ENCODE measurements at regions not wholly inside any gene's neighbourhood (a gene's known extent, or its start where the extent isn't known, plus 50 kb on each side); places are given as distances from the start of the nearest gene placed in this dataset.

DNA sequence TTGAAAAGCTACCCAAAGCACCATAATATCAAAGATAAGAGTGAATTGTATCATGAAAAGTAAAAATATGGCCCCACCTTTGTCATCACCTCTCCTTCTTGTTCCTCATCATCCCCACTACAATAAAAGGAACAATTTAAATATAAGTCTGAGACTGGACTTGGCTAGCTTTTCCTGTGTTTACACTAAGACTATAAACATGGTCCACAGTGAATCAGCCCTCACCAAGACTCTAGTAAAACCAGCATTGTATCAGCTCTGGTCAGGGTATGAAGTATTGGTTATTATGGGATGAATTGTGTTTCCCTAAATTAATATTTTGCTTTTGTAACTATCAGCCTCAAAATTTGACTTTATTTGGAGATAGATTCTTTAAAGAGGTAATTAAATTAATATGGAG lies 105.4 kb downstream of the SLC25A46 start:
- TF ChIP-seq, protein P1, sequence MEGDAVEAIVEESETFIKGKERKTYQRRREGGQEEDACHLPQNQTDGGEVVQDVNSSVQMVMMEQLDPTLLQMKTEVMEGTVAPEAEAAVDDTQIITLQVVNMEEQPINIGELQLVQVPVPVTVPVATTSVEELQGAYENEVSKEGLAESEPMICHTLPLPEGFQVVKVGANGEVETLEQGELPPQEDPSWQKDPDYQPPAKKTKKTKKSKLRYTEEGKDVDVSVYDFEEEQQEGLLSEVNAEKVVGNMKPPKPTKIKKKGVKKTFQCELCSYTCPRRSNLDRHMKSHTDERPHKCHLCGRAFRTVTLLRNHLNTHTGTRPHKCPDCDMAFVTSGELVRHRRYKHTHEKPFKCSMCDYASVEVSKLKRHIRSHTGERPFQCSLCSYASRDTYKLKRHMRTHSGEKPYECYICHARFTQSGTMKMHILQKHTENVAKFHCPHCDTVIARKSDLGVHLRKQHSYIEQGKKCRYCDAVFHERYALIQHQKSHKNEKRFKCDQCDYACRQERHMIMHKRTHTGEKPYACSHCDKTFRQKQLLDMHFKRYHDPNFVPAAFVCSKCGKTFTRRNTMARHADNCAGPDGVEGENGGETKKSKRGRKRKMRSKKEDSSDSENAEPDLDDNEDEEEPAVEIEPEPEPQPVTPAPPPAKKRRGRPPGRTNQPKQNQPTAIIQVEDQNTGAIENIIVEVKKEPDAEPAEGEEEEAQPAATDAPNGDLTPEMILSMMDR (IDR thresholded peaks at IDR 0.05), result no peak
- H3K9me3 Mint-ChIP-seq, result peaks cover 13 to 20% of the 10 kb centered on the region in 2 donors
- Histone ChIP-seq H3K9me3 (ENCODE audit: control insufficient read depth, insufficient read depth, low read length) (no peaks in the 10 kb centered on the region), H3K27ac (ENCODE audit: low read length) (no peak overlapping the region), H3K27me3 (ENCODE audit: control insufficient read depth, insufficient read depth, low read length) (no peaks in the 10 kb centered on the region), H3K4me3 (ENCODE audit: low read length) (no peak overlapping the region), H3K4me1 (ENCODE audit: control insufficient read depth, insufficient read depth, low read length) (no peaks in the 10 kb centered on the region), H3K36me3 (ENCODE audit: control insufficient read depth, insufficient read depth, low read length) (no peaks in the 10 kb centered on the region)
- DNase-seq, result no peak
- no peaks in the 10 kb centered on the region for H3K36me3 Mint-ChIP-seq
- H3K4me1 Mint-ChIP-seq, result no peaks in the 10 kb centered on the region
- no peak for ATAC-seq
- no peak overlapping the region for H3K4me3 Mint-ChIP-seq
- no peaks in the 10 kb centered on the region for H3K27me3 Mint-ChIP-seq (ENCODE audit: low read depth in 2 of 2)
- no peak overlapping the region for H3K27ac Mint-ChIP-seq
- intact Hi-C loops (cut with micrococcal nuclease), result no loop called here

DNA sequence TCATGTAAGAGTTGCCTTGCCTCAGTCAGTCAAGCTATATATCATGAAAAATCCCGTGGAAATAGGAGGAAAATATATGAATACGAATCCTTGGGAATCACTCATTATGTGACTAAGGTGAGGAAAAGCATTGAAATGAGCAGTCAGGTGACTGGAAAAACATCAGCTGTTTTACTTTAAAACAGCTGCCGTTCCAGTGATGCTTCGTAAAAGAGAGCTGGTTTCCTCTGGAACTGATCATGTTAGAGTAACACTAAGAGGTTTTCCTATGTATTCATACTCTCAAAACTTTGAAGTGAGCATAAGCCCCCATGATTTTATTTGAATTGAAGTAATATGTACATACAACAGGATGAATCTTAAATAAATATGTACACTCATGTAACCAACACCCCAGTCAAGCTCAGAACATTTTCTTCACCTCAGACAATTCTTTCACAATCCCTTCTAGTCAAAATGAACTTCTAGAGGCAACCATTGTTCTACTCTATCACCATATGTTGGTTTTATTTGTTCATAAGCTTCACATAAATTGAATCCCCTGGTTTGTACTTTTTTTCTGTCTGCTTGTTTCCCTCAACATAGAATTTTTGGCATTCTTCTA lies 107.7 kb downstream of the SLC25A46 start:
- H3K27ac Mint-ChIP-seq, result no peak overlapping the region

DNA sequence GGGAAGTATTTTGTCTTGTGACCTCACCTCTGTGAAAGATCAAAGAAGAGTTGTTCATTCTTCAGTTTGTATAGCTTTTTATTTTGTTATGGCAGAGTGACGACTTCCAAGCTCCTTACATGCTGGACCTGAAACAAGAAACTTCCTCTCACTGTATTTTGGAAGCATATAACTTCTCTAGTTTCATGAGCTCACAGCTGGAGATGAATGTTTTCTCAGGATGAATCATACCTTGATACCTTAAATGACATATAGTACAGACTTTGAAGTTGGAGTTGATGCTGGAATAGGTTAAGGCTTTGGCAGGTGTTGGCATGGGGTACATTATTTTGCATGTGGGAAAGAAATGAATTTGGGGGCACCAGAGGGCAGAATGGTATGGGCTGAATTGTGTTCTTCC lies 112.5 kb downstream of the SLC25A46 start:
- H3K4me3 ChIP-seq (ENCODE audit: low read length), result no peak overlapping the region
- Mint-ChIP-seq H3K4me3 (no peak overlapping the region), H3K4me1 (no peaks in the 10 kb centered on the region), H3K9me3 (peaks cover 16 to 21% of the 10 kb centered on the region in 2 donors), H3K27ac (no peak overlapping the region), H3K27me3 (ENCODE audit: low read depth in 2 of 2) (no peaks in the 10 kb centered on the region), H3K36me3 (no peaks in the 10 kb centered on the region)
- WGBS (ENCODE audit: insufficient coverage), result 60% methylated on average over 1 of the region's 1 CpG
- H3K27ac ChIP-seq (ENCODE audit: low read length), result no peak overlapping the region
- DNase-seq (no peak), ATAC-seq (no peak)
- TF ChIP-seq, protein P1 (IDR thresholded peaks at IDR 0.05), result no peak
- no peaks in the 10 kb centered on the region for H3K27me3 ChIP-seq (ENCODE audit: control insufficient read depth, insufficient read depth, low read length)
- no peaks in the 10 kb centered on the region for H3K4me1 ChIP-seq (ENCODE audit: control insufficient read depth, insufficient read depth, low read length)
- H3K9me3 ChIP-seq (ENCODE audit: control insufficient read depth, insufficient read depth, low read length), result peaks cover 2% of the 10 kb centered on the region
- intact Hi-C loops (cut with micrococcal nuclease), result no loop called here
- H3K36me3 ChIP-seq (ENCODE audit: control insufficient read depth, insufficient read depth, low read length), result no peaks in the 10 kb centered on the region

More for the DNA sequence above, 107.7 kb downstream of the SLC25A46 start:
- Mint-ChIP-seq H3K4me3 (no peak overlapping the region), H3K4me1 (no peaks in the 10 kb centered on the region), H3K36me3 (no peaks in the 10 kb centered on the region), H3K9me3 (peaks cover 13 to 24% of the 10 kb centered on the region in 2 donors), H3K27me3 (ENCODE audit: low read depth in 2 of 2) (no peaks in the 10 kb centered on the region)
- ATAC-seq (no peak), DNase-seq (no peak)
- Histone ChIP-seq H3K9me3 (ENCODE audit: control insufficient read depth, insufficient read depth, low read length) (no peaks in the 10 kb centered on the region), H3K27ac (ENCODE audit: low read length) (no peak overlapping the region), H3K27me3 (ENCODE audit: control insufficient read depth, insufficient read depth, low read length) (no peaks in the 10 kb centered on the region), H3K4me1 (ENCODE audit: control insufficient read depth, insufficient read depth, low read length) (no peaks in the 10 kb centered on the region), H3K4me3 (ENCODE audit: low read length) (no peak overlapping the region), H3K36me3 (ENCODE audit: control insufficient read depth, insufficient read depth, low read length) (no peaks in the 10 kb centered on the region)
- TF ChIP-seq, protein P1 (IDR thresholded peaks at IDR 0.05), result no peak
- intact Hi-C loops (cut with micrococcal nuclease), result no loop called here
- WGBS (ENCODE audit: insufficient coverage), result 90% methylated on average over 4 of the region's 4 CpGs

DNA sequence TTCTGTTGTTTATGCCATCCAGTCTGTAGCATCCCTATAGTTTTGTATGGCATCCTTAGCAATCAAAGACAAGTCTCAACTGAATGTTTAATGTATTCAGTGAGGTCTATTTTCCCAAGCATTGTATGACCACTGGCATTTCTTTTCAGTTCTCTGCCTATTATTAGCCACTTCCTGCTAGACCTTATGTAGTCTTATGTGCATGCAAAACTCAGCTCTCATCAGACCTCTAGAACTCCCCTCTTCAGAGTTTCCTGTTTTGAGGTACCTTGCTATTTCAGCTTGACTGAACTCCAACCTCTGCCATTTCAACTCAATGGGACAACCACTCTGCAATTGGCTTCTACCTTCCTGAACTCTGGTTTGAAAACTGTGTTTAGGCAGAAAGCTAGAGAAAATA lies 113.2 kb downstream of the SLC25A46 start:
- TF ChIP-seq, protein P1 (IDR thresholded peaks at IDR 0.05), result no peak
- no peaks in the 10 kb centered on the region for H3K36me3 Mint-ChIP-seq
- no peaks in the 10 kb centered on the region for H3K27me3 Mint-ChIP-seq (ENCODE audit: low read depth in 2 of 2)
- no peaks in the 10 kb centered on the region for H3K27me3 ChIP-seq (ENCODE audit: control insufficient read depth, insufficient read depth, low read length)
- H3K4me1 Mint-ChIP-seq, result no peaks in the 10 kb centered on the region
- no peak overlapping the region for H3K27ac Mint-ChIP-seq
- ATAC-seq (no peak), DNase-seq (no peak)
- intact Hi-C loops (cut with micrococcal nuclease), result no loop called here
- H3K27ac ChIP-seq (ENCODE audit: low read length), result no peak overlapping the region
- H3K36me3 ChIP-seq (ENCODE audit: control insufficient read depth, insufficient read depth, low read length), result no peaks in the 10 kb centered on the region
- H3K9me3 Mint-ChIP-seq, result peaks cover 16 to 21% of the 10 kb centered on the region in 2 donors
- peaks cover 2% of the 10 kb centered on the region for H3K9me3 ChIP-seq (ENCODE audit: control insufficient read depth, insufficient read depth, low read length)
- H3K4me3 Mint-ChIP-seq, result no peak overlapping the region
- H3K4me3 ChIP-seq (ENCODE audit: low read length), result no peak overlapping the region
- H3K4me1 ChIP-seq (ENCODE audit: control insufficient read depth, insufficient read depth, low read length), result no peaks in the 10 kb centered on the region
